ENCODE measurements at regions not wholly inside any gene's neighbourhood (a gene's known extent, or its start where the extent isn't known, plus 50 kb on each side); places are given as distances from the start of the nearest gene placed in this dataset.

- no peak overlapping the region for H3K14ac ChIP-seq (ENCODE audit: insufficient read length)
- no peak overlapping the region for H3K4me2 ChIP-seq (ENCODE audit: insufficient read depth in 1 of 2, low read depth in 2 of 2, low read length in 2 of 2)
- H2BK15ac ChIP-seq (ENCODE audit: low read length): no peak overlapping the region
- H3K4ac ChIP-seq (replicated peaks; ENCODE audit: insufficient read length, low read depth, low read length): no peak overlapping the region
- H3K4me1 ChIP-seq (replicated peaks in 1 of 4; ENCODE audit: control insufficient read depth in 3 of 4, insufficient read depth in 4 of 4, low read length in 3 of 4): no peaks in the 10 kb centered on the region
- 86% methylated on average over 1 of the region's 1 CpG; no CpG with 5 or more reads in 1 of the 2 experiments for WGBS, 2 experiments (ENCODE audit: extremely low coverage in 1 of 2, insufficient coverage in 1 of 2, insufficient read length in 1 of 2, insufficient replicate concordance in 2 of 2, low coverage in 1 of 2, low lambda C conversion rate in 2 of 2, missing lambda C conversion rate in 1 of 2)
- H2AK5ac ChIP-seq (ENCODE audit: low read depth, low read length): no peak overlapping the region
- H3K79me1 ChIP-seq (ENCODE audit: low read depth, low read length): no peaks in the 10 kb centered on the region
- FAIRE-seq (no peak), DNase-seq (ENCODE audit: low read depth in 1 of 2, low spot score in 2 of 2) (no peak)
- H2BK20ac ChIP-seq (ENCODE audit: low read length): no peak overlapping the region
- H3K56ac ChIP-seq (replicated peaks; ENCODE audit: insufficient read length, low read depth, low read length): no peak overlapping the region
- ChIA-PET POLR2A (ENCODE audit: partially characterized antibody) (no interaction called here), CTCF (ENCODE audit: partially characterized antibody) (interaction anchor here (0.6 to 1.3 kb wide), 4 partner anchors 45 to 1085 kb away, joined by 3 read pairs; no protein-coding TSS in a partner anchor)
- TF ChIP-seq RBBP5 (IDR thresholded peaks at IDR 0.05; ENCODE audit: borderline replicate concordance, low read depth, low read length): no peak
- no peak for TF ChIP-seq SP1 (IDR thresholded peaks at IDR 0.05; ENCODE audit: low read depth, low read length)
- TF ChIP-seq CTCF (IDR thresholded peaks at IDR 0.05; ENCODE audit: control extremely low read depth in 1 of 3, insufficient read depth in 1 of 3, low read depth in 1 of 3, low read length in 3 of 3): no peak
- H3K9me3 ChIP-seq (ENCODE audit: insufficient read depth in 2 of 2, low read depth in 1 of 2, low read length in 1 of 2): no peaks in the 10 kb centered on the region
- no peak overlapping the region for H2BK12ac ChIP-seq (ENCODE audit: low read depth, low read length)
- no peaks in the 10 kb centered on the region for H4K20me1 ChIP-seq (replicated peaks in 1 of 2; ENCODE audit: control insufficient read depth in 1 of 2, insufficient read depth in 2 of 2, low read length in 2 of 2)
- H3K18ac ChIP-seq (ENCODE audit: extremely low read depth, low read length): no peak overlapping the region
- H3K79me2 ChIP-seq (ENCODE audit: control insufficient read depth in 1 of 2, insufficient read depth in 2 of 2, low read length in 2 of 2): no peaks in the 10 kb centered on the region
- no peak overlapping the region for H3K9ac ChIP-seq (replicated peaks in 1 of 4; ENCODE audit: extremely low read depth in 1 of 4, low read depth in 3 of 4, low read length in 3 of 4)
- no peak overlapping the region for H4K5ac ChIP-seq (ENCODE audit: insufficient read length, low read depth, low read length)
- H3K27ac ChIP-seq (ENCODE audit: low read depth, low read length): no peak overlapping the region
- no peak overlapping the region for H4K91ac ChIP-seq (replicated peaks; ENCODE audit: insufficient read length, low read length)
- no peak overlapping the region for H2AFZ ChIP-seq (ENCODE audit: low read length)
- no peak overlapping the region for H2BK5ac ChIP-seq (ENCODE audit: low read depth, low read length)
- H3K23me2 ChIP-seq (ENCODE audit: low read depth, low read length): no peaks in the 10 kb centered on the region
- H2BK120ac ChIP-seq (replicated peaks; ENCODE audit: low read depth, low read length): no peak overlapping the region
- H3K36me3 ChIP-seq (ENCODE audit: control insufficient read depth in 2 of 4, insufficient read depth in 4 of 4, low read length in 3 of 4): no peaks in the 10 kb centered on the region
- H3K27me3 ChIP-seq (replicated peaks in 1 of 4; ENCODE audit: control insufficient read depth in 3 of 4, extremely low read depth in 1 of 4, insufficient read depth in 3 of 4, low read length in 3 of 4): no peaks in the 10 kb centered on the region
- no peak overlapping the region for H3K23ac ChIP-seq (ENCODE audit: insufficient read length)
- no peak overlapping the region for H3K4me3 ChIP-seq (ENCODE audit: extremely low read depth in 1 of 4, insufficient read depth in 2 of 4, low read depth in 3 of 4, low read length in 4 of 4)
- H4K8ac ChIP-seq (ENCODE audit: extremely low read depth, insufficient read depth, low read length): no peak overlapping the region
Observed at GRCh38 chr6:62894114-62894513, 317.2 kb upstream of the FKBP1C start.
